ENCODE measurements at regions not wholly inside any gene's neighbourhood (a gene's known extent, or its start where the extent isn't known, plus 50 kb on each side); places are given as distances from the start of the nearest gene placed in this dataset.

DNA sequence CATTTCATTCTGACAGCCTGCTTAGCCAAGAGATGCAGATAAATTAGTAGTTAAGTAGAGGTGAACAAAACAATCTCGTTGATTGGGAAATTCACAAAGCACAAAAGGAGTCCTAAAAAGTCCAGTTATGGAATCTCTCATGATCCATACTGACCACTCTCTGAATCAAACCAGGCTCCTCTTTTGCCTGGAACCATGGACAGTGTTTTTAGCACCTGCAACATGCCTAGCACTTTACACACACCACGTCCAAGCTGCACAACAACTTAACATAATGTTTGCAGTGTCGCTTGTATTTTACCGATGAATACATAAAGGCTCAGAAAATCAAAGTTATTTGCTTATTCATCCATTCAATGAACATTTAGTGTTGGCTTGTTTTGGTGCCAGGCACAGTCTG is 101.8 kb upstream of the ST8SIA2 start:
- no peaks in the 10 kb centered on the region for H3K27me3 ChIP-seq
- H3K36me3 ChIP-seq (replicated peaks in 1 of 2) = no peaks in the 10 kb centered on the region
- TF ChIP-seq, protein P1, sequence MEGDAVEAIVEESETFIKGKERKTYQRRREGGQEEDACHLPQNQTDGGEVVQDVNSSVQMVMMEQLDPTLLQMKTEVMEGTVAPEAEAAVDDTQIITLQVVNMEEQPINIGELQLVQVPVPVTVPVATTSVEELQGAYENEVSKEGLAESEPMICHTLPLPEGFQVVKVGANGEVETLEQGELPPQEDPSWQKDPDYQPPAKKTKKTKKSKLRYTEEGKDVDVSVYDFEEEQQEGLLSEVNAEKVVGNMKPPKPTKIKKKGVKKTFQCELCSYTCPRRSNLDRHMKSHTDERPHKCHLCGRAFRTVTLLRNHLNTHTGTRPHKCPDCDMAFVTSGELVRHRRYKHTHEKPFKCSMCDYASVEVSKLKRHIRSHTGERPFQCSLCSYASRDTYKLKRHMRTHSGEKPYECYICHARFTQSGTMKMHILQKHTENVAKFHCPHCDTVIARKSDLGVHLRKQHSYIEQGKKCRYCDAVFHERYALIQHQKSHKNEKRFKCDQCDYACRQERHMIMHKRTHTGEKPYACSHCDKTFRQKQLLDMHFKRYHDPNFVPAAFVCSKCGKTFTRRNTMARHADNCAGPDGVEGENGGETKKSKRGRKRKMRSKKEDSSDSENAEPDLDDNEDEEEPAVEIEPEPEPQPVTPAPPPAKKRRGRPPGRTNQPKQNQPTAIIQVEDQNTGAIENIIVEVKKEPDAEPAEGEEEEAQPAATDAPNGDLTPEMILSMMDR (IDR thresholded peaks at IDR 0.05) = no peak
- no peak for TF ChIP-seq POLR2A (IDR thresholded peaks at IDR 0.05)
- no peaks in the 10 kb centered on the region for H3K9me3 ChIP-seq (replicated peaks in 1 of 3)
- no peak overlapping the region for H3K27ac ChIP-seq
- WGBS, 4 donors = 65 to 76% (median 68%) methylated on average over 4 of the region's 4 CpGs
- H3K4me3 ChIP-seq = no peak overlapping the region
- intact Hi-C loops (cut with DNase I) = no loop called here
- no peak for DNase-seq
- no peaks in the 10 kb centered on the region for H3K4me1 ChIP-seq (replicated peaks in 1 of 2)

DNA sequence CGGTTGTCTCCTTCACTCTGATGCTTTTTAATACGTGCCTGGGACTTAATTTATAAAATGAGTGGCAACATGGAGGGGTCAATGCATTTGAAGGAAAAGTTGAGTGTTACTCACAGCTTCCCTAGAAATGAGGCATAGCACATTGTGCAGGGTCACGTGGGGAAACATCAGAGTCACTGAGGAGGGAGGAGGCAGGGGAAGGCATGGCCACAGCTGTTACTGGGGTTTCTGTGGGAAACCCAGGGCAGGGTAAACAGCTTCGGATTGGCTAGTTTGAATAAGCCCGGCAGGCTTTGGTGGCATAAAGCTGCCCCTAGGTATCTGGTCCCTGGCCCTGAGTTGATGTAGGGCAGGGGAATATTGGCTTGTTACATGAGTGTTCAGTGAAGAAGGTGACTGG is 98.9 kb upstream of the ST8SIA2 start:
- WGBS, 4 donors = 50 to 64% (median 55%) methylated on average over 5 of the region's 5 CpGs
- Histone ChIP-seq H3K4me3 (no peak overlapping the region), H3K27ac (no peak overlapping the region), H3K36me3 (replicated peaks in 1 of 2) (no peaks in the 10 kb centered on the region), H3K4me1 (replicated peaks in 1 of 2) (no peaks in the 10 kb centered on the region), H3K27me3 (no peaks in the 10 kb centered on the region), H3K9me3 (replicated peaks in 1 of 3) (no peaks in the 10 kb centered on the region)
- no peak for TF ChIP-seq POLR2A (IDR thresholded peaks at IDR 0.05)
- TF ChIP-seq, protein P1 (IDR thresholded peaks at IDR 0.05) = no peak
- DNase-seq = no peak
- intact Hi-C loops (cut with DNase I) = no loop called here

DNA sequence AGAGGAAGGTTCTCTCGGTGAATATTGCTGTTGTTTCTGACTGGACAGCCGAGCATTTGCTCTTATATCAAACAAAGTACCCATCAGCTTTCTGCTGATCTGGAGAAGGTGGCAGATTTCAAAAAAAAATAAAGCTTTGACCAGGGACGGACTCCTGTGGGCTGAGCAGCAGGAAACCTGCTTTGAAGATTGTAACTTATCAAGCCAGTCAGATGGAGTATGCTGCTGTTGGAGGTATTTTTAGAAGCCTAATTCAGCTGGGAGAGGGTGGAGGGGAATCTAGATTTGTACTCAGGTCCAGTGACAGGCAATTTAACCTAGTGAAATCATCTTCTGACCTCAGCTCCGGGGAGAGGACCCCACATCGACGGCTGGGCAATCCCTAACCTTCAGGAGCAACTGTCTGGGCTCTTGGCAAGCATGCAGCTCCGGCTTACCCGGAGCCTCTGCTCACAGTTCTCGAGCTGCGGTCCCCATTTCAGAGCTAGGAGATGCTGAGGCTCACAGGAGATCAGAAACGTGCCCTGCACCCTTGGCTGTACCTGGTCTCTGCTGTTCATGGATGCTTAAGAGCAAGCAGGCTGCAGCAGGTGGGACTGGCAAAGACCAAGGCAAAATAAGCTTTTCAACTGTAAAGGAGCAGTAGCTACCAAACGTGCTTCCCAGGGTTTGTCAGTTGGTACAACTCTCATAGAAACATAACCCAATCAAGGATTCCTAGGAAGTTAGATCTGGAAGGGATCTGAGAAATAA is 89.3 kb upstream of the ST8SIA2 start:
- Histone ChIP-seq H3K4me3 (no peak overlapping the region), H3K36me3 (replicated peaks in 1 of 2) (no peaks in the 10 kb centered on the region), H3K27me3 (peaks cover 7% of the 10 kb centered on the region), H3K4me1 (replicated peaks in 1 of 2) (no peaks in the 10 kb centered on the region), H3K27ac (no peak overlapping the region), H3K9me3 (replicated peaks in 1 of 3) (no peaks in the 10 kb centered on the region)
- DNase-seq = no peak
- no peak for TF ChIP-seq POLR2A (IDR thresholded peaks at IDR 0.05)
- TF ChIP-seq, protein P1 (IDR thresholded peaks at IDR 0.05) = no peak
- WGBS, 4 donors = 34 to 41% (median 37%) methylated on average over 9 to 12 of the region's 12 CpGs
- intact Hi-C loops (cut with DNase I) = no loop called here

DNA sequence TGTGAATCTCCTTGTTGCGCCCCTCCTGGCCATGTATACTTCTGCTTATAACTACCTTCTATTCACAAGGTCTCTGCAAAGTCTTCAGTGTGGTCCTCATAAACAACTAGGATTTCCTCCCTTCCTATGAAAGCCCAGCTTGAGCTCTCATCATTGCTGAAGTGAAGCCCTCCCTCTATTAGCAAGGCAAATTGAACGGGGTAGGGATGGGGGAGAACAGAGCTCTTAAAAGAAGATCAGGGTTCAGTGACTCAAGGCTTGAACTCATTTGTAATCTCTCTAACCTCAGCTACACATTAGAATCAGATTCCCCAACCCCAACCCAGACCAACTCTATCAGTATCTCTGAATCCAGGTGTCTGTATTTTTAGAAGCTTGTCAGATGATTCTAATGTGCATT is 88.3 kb upstream of the ST8SIA2 start:
- TF ChIP-seq POLR2A (IDR thresholded peaks at IDR 0.05) = no peak
- TF ChIP-seq, protein P1 (IDR thresholded peaks at IDR 0.05) = no peak
- H3K27ac ChIP-seq = no peak overlapping the region
- H3K9me3 ChIP-seq (replicated peaks in 1 of 3) = no peaks in the 10 kb centered on the region
- no peaks in the 10 kb centered on the region for H3K36me3 ChIP-seq (replicated peaks in 1 of 2)
- intact Hi-C loops (cut with DNase I) = no loop called here
- no peak for DNase-seq
- 61 to 79% (median 66%) methylated on average over 2 of the region's 2 CpGs for WGBS, 4 donors
- H3K27me3 ChIP-seq = peaks cover 7% of the 10 kb centered on the region
- H3K4me3 ChIP-seq = no peak overlapping the region
- H3K4me1 ChIP-seq (replicated peaks in 1 of 2) = no peaks in the 10 kb centered on the region

Data from adrenal gland (tissue), 9 donors.